ENCODE measurements at regions not wholly inside any gene's neighbourhood (a gene's known extent, or its start where the extent isn't known, plus 50 kb on each side); places are given as distances from the start of the nearest gene placed in this dataset.
"Not testable (repeated sequence)": the region's sequence is repeated elsewhere in the genome, so short reads cannot be mapped to it uniquely, and the experiment has no call there.

DNA sequence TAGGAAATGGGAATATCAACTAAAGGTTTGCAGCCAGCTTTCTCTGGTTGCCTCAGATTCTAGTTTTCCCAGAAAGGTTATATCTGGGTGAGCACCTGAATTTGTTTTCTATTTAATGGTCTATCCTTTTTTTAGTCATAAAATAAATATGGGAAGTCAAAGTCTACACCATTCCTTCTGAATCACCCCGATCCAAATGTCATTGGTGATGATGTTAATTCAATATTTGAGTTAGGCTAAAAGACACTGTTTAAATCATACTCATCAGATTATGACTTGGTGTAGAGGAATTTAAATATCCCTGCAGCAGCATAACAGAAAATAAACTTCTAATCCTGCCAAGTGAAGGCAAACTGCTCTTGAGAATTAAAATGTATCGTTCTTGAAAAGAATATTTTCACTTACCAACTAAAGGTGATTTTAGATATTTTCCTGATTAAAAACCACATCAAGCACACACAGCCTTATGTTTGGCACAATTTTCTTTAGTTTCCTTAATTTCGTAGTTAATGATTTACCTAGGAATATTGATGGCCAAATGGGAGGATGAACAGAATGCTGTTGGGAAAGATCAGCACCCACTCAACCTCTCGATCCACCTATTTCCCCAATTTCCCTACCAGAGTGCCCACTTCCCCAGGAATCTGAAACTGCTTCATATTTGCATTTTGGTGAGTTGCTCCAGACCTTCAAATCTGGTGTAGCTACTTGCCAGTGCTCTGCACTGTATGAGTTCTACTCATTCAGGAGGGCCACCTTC lies 103.1 kb upstream of the TSLP start:
- DNase-seq (ENCODE audit: extremely low read depth in 1 of 11, low read depth in 9 of 11, low spot score in 4 of 11), result no peak

DNA sequence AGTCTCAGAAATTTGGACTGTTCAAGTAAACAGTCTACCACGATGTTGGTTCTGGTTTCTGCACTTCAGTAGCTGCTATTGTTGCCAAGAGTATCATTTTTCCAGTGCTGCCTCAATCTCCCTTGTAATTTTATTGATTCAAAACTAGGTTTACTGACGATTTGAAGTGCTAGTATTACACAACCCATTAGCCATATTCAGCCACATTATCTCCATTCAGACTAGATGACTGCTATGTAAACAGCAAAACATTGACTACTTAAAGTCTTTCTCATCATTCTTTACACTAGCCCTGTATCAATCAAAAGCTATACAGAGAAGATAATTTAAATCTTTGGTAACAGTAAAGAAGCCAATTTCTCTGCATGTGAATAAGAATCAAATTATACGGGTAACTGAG lies 102.0 kb upstream of the TSLP start:
- no peak for DNase-seq (ENCODE audit: extremely low read depth in 1 of 11, low read depth in 9 of 11, low spot score in 4 of 11)

DNA sequence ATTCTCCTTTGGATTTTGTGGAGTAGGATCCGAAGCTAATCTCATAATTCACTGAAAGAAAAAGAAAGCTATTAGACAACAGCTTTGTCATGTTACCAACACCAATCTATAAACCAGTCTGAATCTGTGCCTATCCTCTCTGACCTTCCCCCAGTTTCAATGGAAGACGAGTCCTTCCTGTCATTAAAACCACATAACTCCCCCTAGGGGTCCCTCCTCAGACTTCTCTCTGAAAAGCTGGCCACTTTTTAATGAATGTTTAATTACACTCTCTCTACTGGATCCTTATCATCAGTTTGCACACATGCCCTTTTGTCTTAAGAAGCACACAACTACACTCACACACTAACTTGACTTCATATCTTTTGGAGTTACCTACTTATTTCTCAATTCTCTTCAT lies 98.0 kb upstream of the TSLP start:
- no peak for DNase-seq (ENCODE audit: extremely low read depth in 1 of 11, low read depth in 9 of 11, low spot score in 4 of 11)

DNA sequence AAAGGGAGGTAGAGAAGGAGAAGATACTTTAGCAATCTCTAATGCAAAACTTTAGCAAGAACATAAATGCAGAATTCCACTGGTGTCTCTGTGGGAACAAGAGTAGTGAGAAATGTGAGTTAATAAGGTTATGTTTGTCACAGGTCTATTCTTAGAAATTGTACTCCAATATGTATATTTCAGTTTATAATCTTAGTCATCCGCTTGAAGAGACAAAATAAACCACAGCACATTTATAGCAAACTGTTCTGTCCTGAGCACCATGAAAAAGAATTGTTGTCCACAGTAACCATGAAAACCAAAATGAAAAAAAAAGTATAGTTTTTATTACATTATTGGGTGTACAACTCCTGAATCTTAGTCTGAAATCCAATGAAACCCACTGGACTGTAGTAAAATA lies 93.6 kb upstream of the TSLP start:
- DNase-seq (ENCODE audit: extremely low read depth in 1 of 11, low read depth in 9 of 11, low spot score in 4 of 11), result no peak

DNA sequence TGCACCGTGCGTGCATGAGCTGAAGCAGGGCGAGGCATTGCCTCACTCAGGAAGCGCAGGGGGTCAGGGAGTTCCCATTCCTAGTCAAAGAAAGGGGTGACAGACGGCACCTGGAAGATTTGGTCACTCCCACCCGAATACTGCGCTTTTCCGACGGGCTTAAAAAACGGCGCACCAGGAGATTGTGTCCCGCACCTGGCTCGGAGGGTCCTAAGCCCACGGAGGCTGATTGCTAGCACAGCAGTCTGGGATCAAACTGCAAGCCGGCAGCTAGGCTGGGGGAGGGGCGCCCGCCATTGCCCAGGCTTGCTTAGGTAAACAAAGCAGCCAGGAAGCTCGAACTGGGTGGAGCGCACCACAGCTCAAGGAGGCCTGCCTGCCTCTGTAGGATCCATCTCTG lies 85.6 kb upstream of the TSLP start:
- DNase-seq (ENCODE audit: extremely low read depth in 1 of 11, low read depth in 9 of 11, low spot score in 4 of 11), result not testable (repeated sequence)

DNA sequence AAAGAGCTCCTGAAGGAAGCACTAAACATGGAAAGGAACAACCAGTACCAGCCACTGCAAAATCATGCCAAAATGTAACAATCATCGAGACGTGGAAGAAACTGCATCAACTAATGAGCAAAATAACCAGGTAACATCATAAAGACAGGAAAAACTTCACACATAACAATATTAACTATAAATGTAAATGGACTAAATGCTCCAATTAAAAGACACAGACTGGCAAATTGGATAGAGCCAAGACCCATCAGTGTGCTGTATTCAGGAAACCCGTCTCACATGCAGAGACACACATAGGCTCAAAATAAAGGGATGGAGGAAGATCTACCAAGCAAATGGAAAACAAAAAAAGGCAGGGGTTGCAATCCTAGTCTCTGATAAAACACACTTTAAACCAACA lies 83.9 kb upstream of the TSLP start:
- not testable (repeated sequence) for DNase-seq (ENCODE audit: extremely low read depth in 1 of 11, low read depth in 9 of 11, low spot score in 4 of 11)

DNA sequence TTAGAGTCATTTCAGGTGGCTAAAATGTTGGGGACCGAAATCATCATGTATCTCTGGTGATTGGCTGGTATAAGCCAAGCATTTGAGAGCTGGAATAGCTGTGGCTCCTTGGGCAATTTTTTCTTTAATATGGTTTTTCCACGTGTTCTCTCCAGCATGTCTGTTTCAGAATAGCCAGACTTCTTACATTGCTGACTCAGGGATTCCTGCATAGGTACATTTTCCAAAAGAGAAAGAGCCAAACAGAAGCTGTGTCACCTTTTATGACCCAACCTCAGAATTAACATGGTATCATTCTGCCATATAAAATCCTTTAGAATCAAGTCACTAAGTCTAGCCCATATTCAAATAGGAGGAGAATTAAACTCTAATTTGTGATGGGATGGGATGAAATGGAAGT lies 74.8 kb upstream of the TSLP start:
- no peak for DNase-seq (ENCODE audit: extremely low read depth in 1 of 11, low read depth in 9 of 11, low spot score in 4 of 11)

DNA sequence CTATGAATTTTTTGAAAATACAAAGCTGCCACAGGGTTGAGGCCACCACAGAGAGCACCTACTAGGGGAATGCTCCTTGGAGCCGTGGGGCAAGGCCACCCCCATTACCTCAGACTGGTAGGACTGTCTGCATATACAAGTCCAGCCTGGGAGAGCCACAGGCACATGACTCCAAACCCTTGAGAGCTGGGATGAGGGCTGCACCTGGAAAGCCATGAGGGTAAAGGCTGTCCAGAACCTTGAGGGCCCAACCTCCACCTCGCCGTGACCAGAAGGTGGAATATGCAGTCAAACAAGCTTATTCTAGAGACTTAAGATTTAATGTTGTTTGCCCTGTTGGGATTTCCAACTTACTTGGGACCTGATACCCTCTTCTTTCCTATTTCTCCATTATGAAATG lies 69.5 kb upstream of the TSLP start:
- no peak for DNase-seq (ENCODE audit: extremely low read depth in 1 of 11, low read depth in 9 of 11, low spot score in 4 of 11)

DNA sequence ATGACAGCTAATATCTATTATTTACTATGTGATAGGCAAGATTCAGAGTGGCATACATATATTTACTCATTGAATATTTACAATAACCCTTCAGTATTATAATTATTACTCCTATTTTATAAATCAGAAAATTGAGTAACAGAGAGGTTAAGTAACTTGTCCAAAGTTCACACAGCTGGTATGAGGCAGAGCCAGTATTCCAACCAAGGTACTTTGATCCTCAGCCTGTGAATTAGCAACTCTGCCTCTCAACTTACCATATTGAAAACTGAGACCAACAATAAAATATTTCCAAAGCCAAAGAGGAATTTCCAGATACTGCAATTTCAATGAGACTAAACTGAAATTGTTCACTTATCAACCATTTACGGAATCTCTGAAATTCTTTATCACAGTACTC lies 67.9 kb upstream of the TSLP start:
- no peak for DNase-seq (ENCODE audit: extremely low read depth in 1 of 11, low read depth in 9 of 11, low spot score in 4 of 11)

DNA sequence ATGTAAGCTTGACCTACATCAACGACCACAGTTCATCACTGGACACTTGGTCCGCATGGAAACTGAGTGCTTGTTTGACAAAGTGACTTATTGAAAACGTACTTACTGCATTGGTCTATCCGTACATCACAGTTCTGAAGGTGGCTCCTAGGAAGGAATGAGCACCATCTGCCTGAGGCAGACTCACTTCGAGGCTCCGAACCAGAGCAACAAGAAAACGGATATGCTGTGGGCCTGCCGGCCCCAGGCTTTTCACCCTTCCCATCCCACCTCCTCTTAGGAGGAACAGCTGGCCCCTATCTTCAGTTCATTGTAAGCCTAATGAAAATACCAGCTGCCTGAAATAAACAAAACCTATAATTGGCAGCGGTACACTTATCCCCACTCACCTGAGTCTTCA lies 67.2 kb upstream of the TSLP start:
- no peak for DNase-seq (ENCODE audit: extremely low read depth in 1 of 11, low read depth in 9 of 11, low spot score in 4 of 11)

DNA sequence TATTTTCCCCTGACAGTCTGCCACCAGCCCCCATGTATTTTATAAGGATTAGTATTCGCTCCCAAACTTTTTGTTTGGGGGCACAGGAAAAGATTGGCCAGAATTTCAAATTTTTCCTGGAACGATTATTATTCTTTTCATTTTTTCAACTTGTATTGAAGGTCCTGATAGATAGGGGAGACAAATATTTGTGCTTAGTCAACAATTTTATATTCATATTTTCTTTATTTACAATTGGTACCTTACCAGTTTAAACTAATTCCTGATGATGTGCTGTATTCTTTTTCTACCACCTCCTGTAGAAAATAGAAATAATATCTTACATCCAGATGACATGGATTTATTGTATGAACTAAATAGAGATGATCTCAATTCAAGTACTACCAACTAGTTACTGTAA lies 60.7 kb upstream of the TSLP start:
- no peak for DNase-seq (ENCODE audit: extremely low read depth in 1 of 11, low read depth in 9 of 11, low spot score in 4 of 11)

DNA sequence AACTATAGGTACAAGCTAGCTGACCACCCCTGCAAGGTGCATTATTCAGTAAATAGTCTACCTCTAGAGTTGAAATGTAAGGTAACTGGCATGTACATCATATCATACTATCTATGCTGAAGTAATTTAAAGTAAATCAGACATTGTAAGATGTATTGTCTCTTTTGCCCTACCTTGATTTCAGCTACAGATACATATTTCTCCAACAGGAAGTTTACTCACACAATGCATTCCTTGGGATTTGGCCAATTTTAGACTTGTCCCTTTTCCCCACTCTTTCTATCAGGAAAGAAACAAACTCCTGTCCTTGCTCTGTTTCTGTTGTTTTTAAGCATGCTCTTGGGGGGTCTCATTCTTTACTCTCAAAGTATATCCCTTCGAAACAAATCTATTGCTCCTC lies 58.5 kb upstream of the TSLP start:
- no peak for DNase-seq (ENCODE audit: extremely low read depth in 1 of 11, low read depth in 9 of 11, low spot score in 4 of 11)

DNA sequence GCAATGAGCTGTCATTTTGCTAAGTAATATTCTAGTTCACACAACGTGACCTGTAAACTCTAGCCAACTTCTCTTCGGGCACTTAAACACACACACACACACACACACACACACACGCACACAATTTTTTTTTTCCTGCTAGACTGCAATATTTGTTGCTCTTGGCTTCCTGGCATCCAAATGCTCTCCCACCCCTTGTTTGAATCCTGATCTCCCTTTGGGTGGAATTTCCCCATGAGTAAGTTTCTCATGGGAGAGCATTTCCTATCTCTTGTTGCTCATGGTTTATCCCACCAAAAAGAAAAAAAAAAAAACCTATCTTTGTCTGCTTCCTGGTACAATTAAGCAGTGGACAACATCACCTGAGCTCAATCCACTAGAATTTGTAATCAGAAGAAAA lies 54.7 kb upstream of the TSLP start:
- DNase-seq (ENCODE audit: extremely low read depth in 1 of 11, low read depth in 9 of 11, low spot score in 4 of 11), result no peak

DNA sequence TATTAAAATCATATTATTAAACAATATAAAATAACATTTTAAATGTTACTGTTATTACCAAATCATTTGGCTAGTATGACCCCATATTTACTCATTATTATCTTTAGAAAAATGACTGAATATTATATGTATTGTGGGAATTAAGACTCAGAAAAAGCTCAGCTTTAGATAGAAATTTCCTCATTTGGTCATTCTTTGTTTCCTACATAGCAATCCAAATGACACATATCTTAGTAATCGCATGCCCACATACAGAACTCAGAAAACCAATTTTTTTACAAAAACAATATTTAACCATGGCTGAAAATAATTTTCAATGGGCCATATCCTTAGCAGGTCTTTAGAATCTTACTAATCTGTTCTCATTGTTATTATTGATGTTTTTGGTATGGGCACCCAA lies 53.8 kb upstream of the TSLP start:
- DNase-seq (ENCODE audit: extremely low read depth in 1 of 11, low read depth in 9 of 11, low spot score in 4 of 11), result no peak
